ENCODE measurements at regions not wholly inside any gene's neighbourhood (a gene's known extent, or its start where the extent isn't known, plus 50 kb on each side); places are given as distances from the start of the nearest gene placed in this dataset.

- CTCF ChIA-PET (ENCODE audit: low intra/inter-chr PET ratio): no interaction called here
- H3K27ac ChIP-seq (ENCODE audit: extremely low read depth, low read depth, low read length): no peak overlapping the region
- no TSS peak for BruUV-seq (replicated peaks)
- H3K79me2 ChIP-seq (ENCODE audit: control insufficient read depth, insufficient read depth, low read length): no peaks in the 10 kb centered on the region
- no peaks in the 10 kb centered on the region for H3K9me3 ChIP-seq (replicated peaks; ENCODE audit: control insufficient read depth, insufficient read depth, low read depth, low read length)
- no peaks in the 10 kb centered on the region for H3K36me3 ChIP-seq (ENCODE audit: control insufficient read depth, insufficient read depth, low read length)
- ATAC-seq (no peak), FAIRE-seq (no peak), DNase-seq (ENCODE audit: extremely low read depth in 1 of 4, low spot score in 3 of 4) (no peak)
- intact Hi-C loops (cut with micrococcal nuclease) (no loop called here), in situ Hi-C loops (cut with MboI) (no loop called here)
- 0 out of 2 replicates have a peak, but pooled peaks cover 3% of the 10 kb centered on the region for H4K20me1 ChIP-seq (replicated peaks; ENCODE audit: control insufficient read depth, insufficient read depth, low read length)
- H3K27me3 ChIP-seq (ENCODE audit: control insufficient read depth in 2 of 2, insufficient read depth in 2 of 2, low read length in 2 of 2): peaks cover 0 to 6% of the 10 kb centered on the region in 2 experiments; a peak in 1 of 5 replicates
- H3K4me1 ChIP-seq (replicated peaks in 1 of 2; ENCODE audit: control insufficient read depth in 2 of 2, insufficient read depth in 2 of 2, low read length in 2 of 2): no peaks in the 10 kb centered on the region
- no peak overlapping the region for H3K4me2 ChIP-seq (ENCODE audit: insufficient read depth, low read length)
- TF ChIP-seq PATZ1 (CRISPR knock-in tag; IDR thresholded peaks at IDR 0.05; ENCODE audit: borderline replicate concordance) (no peak), TAL1 (IDR thresholded peaks at IDR 0.05) (no peak), ZNF830 (CRISPR knock-in tag; IDR thresholded peaks at IDR 0.05) (no peak), FOS (IDR thresholded peaks at IDR 0.05; ENCODE audit: extremely low read depth, insufficient read length) (no peak), MAFK (IDR thresholded peaks at IDR 0.05; ENCODE audit: low read length) (no peak), ZNF146 (CRISPR knock-in tag; IDR thresholded peaks at IDR 0.05; ENCODE audit: unreplicated experiment) (no peak), SMARCB1 (IDR thresholded peaks at IDR 0.05; ENCODE audit: insufficient read length, low read depth) (no peak), FOXP1 (CRISPR knock-in tag; IDR thresholded peaks at IDR 0.05) (no peak), PHTF2 (CRISPR knock-in tag; IDR thresholded peaks at IDR 0.05) (no peak)
- TF ChIP-seq, protein P1, sequence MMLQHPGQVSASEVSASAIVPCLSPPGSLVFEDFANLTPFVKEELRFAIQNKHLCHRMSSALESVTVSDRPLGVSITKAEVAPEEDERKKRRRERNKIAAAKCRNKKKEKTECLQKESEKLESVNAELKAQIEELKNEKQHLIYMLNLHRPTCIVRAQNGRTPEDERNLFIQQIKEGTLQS (IDR thresholded peaks at IDR 0.05): no peak
- TF ChIP-seq, protein P1 (CRISPR knock-in tag; conservative IDR thresholded peaks at IDR 0.05): no peak
- TF ChIP-seq, protein P2, sequence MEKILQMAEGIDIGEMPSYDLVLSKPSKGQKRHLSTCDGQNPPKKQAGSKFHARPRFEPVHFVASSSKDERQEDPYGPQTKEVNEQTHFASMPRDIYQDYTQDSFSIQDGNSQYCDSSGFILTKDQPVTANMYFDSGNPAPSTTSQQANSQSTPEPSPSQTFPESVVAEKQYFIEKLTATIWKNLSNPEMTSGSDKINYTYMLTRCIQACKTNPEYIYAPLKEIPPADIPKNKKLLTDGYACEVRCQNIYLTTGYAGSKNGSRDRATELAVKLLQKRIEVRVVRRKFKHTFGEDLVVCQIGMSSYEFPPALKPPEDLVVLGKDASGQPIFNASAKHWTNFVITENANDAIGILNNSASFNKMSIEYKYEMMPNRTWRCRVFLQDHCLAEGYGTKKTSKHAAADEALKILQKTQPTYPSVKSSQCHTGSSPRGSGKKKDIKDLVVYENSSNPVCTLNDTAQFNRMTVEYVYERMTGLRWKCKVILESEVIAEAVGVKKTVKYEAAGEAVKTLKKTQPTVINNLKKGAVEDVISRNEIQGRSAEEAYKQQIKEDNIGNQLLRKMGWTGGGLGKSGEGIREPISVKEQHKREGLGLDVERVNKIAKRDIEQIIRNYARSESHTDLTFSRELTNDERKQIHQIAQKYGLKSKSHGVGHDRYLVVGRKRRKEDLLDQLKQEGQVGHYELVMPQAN (IDR thresholded peaks at IDR 0.05; ENCODE audit: borderline replicate concordance): no peak
- TF ChIP-seq, protein P3, sequence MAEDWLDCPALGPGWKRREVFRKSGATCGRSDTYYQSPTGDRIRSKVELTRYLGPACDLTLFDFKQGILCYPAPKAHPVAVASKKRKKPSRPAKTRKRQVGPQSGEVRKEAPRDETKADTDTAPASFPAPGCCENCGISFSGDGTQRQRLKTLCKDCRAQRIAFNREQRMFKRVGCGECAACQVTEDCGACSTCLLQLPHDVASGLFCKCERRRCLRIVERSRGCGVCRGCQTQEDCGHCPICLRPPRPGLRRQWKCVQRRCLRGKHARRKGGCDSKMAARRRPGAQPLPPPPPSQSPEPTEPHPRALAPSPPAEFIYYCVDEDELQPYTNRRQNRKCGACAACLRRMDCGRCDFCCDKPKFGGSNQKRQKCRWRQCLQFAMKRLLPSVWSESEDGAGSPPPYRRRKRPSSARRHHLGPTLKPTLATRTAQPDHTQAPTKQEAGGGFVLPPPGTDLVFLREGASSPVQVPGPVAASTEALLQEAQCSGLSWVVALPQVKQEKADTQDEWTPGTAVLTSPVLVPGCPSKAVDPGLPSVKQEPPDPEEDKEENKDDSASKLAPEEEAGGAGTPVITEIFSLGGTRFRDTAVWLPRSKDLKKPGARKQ (CRISPR knock-in tag; IDR thresholded peaks at IDR 0.05): no peak
- H3K9me1 ChIP-seq (ENCODE audit: control insufficient read depth, insufficient read depth, low read length): no peaks in the 10 kb centered on the region
- POLR2A ChIA-PET: interaction anchor here (0.7 kb wide), 1 partner anchor 10 kb away, joined by 4 read pairs; no protein-coding TSS in a partner anchor
- no peak overlapping the region for H3K9ac ChIP-seq (ENCODE audit: insufficient read depth in 1 of 2, low read depth in 2 of 2, low read length in 2 of 2)
- 0% methylated on average over 1 of the region's 1 CpG for whole genome bisulfite sequencing (ENCODE audit: insufficient coverage, low coverage, missing lambda C conversion rate)
- H3K4me3 ChIP-seq: no peak overlapping the region
- no peak overlapping the region for H2AFZ ChIP-seq (ENCODE audit: low read depth, low read length)
These were observed 120.9 kb upstream of the NECTIN1 start for GRCh38 chr11:119849872-119850271.

All from K562 (cell line).